ENCODE measurements at regions not wholly inside any gene's neighbourhood (a gene's known extent, or its start where the extent isn't known, plus 50 kb on each side); places are given as distances from the start of the nearest gene placed in this dataset.

DNA sequence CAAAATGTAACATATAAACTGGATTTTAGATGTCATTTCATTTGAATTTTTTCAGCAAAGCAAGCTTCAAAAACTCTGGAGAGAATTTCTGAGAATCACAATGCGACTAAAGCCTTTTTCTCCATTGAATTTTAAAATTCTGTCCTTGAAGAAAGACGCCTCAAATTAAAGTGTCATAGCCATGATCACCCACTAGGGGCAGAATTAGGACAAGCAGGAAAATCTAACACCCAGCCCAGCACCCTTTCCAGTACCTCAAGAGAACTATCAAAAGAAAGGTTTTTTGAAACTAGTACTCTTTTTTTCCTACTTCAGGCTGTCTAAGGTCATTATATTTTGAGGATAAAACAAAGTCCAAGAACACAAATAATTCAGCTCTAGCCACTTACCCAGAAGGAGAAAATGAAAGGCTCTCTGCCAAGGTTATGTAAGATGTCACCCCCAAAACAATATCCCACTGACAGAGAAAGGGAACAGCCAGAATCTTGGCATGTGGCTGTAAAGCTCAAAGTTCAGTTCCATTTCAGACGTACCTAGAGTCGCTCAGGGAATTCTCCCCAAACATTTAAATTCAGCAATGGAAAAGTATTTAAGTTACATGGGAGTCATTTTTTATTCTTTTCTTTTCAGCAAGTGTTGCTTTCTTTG is 299.4 kb downstream of the SNX13 start:
- CTCF ChIA-PET: interaction anchor here (1.0 to 2.3 kb wide), 5 partner anchors 9 to 658 kb away, joined by 3 to 5 read pairs (median 4); no protein-coding TSS in a partner anchor

DNA sequence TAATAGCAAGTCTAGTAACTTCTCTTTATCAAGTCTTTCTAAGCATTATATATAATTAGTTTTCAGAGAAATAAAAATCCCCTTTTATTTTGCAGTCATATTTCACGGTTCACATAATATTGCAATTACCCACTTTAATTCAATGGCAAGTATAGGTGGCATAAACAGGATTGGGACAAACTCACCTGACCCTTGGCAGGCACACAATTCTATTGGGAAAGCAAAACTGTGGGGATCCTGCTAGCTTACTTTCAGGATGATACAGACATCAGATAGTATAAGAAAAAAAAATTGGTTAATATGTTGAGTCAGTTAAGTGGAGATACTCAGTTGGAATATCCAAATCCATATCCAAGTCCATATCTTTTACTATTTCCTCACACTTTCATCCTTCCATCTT is 294.8 kb downstream of the SNX13 start:
- CTCF ChIA-PET: no interaction called here
- Mint-ChIP-seq H3K27me3 (peaks cover 8% of the 10 kb centered on the region), H3K9me3 (no peaks in the 10 kb centered on the region), H3K4me3 (no peak overlapping the region), H3K27ac (no peak overlapping the region), H3K4me1 (ENCODE audit: low read depth) (no peaks in the 10 kb centered on the region), H3K36me3 (ENCODE audit: low read depth) (no peaks in the 10 kb centered on the region)
- ATAC-seq (no peak), DNase-seq (no peak)
- intact Hi-C loops (cut with micrococcal nuclease): loop anchor here (10.0 kb wide), 1 partner anchor 661 kb away; no protein-coding TSS in a partner anchor
- TF ChIP-seq, protein P1, sequence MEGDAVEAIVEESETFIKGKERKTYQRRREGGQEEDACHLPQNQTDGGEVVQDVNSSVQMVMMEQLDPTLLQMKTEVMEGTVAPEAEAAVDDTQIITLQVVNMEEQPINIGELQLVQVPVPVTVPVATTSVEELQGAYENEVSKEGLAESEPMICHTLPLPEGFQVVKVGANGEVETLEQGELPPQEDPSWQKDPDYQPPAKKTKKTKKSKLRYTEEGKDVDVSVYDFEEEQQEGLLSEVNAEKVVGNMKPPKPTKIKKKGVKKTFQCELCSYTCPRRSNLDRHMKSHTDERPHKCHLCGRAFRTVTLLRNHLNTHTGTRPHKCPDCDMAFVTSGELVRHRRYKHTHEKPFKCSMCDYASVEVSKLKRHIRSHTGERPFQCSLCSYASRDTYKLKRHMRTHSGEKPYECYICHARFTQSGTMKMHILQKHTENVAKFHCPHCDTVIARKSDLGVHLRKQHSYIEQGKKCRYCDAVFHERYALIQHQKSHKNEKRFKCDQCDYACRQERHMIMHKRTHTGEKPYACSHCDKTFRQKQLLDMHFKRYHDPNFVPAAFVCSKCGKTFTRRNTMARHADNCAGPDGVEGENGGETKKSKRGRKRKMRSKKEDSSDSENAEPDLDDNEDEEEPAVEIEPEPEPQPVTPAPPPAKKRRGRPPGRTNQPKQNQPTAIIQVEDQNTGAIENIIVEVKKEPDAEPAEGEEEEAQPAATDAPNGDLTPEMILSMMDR (IDR thresholded peaks at IDR 0.05): no peak
- POLR2A ChIA-PET: no interaction called here

More for the DNA sequence above, 299.4 kb downstream of the SNX13 start:
- DNase-seq (peak; percentile 41), ATAC-seq (peak; percentile 51)
- Mint-ChIP-seq H3K27me3 (peaks cover 5% of the 10 kb centered on the region), H3K9me3 (no peaks in the 10 kb centered on the region), H3K4me3 (no peak overlapping the region), H3K4me1 (ENCODE audit: low read depth) (no peaks in the 10 kb centered on the region), H3K36me3 (ENCODE audit: low read depth) (no peaks in the 10 kb centered on the region), H3K27ac (no peak overlapping the region)
- POLR2A ChIA-PET: no interaction called here
- intact Hi-C loops (cut with micrococcal nuclease): loop anchor here (10.0 kb wide), 1 partner anchor 656 kb away; no protein-coding TSS in a partner anchor
- TF ChIP-seq, protein P1 (IDR thresholded peaks at IDR 0.05): peak; percentile 72

DNA sequence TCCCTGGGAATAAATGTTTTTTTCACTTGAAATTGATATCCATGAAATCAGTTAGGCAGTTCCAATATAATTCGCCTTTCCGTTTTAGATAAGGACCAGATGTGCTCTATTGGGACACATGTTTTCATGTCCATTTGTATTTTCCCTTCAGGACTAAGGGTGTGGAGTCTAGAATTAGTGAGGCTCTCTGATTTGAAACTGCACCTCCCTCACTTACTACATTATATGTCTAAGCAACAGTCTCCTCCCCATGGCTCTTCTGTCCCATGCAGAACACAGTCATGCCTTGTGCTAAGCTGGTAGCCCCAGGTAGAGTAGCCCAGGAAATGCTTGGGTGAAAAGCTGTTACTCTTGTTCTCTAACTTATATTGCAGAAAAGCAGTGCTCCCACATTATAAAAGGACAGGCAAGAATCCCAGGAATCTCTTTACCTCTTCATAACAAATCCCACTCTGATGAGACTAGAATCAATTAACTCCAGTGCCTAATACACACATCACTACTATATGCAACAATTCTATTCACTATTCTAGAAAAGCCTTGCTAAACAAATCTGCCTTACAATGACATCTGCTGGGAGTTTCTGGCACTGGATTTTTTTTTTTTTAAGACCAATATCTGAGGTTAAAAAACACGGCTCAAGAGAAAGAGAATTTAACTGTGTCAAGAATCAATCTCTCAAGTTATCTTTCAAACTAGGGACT is 293.9 kb downstream of the SNX13 start:
- H3K27me3 Mint-ChIP-seq: peaks cover 8% of the 10 kb centered on the region
- no peaks in the 10 kb centered on the region for H3K4me1 Mint-ChIP-seq (ENCODE audit: low read depth)
- no peak overlapping the region for H3K4me3 Mint-ChIP-seq
- no peaks in the 10 kb centered on the region for H3K36me3 Mint-ChIP-seq (ENCODE audit: low read depth)
- intact Hi-C loops (cut with micrococcal nuclease): loop anchor here (10.0 kb wide), 1 partner anchor 662 kb away; no protein-coding TSS in a partner anchor
- POLR2A ChIA-PET: no interaction called here
- no peaks in the 10 kb centered on the region for H3K9me3 Mint-ChIP-seq
- no peak overlapping the region for H3K27ac Mint-ChIP-seq
- TF ChIP-seq, protein P1 (IDR thresholded peaks at IDR 0.05): no peak
- CTCF ChIA-PET: interaction anchor here (0.6 to 1.2 kb wide), 2 partner anchors 13 to 663 kb away, joined by 3 read pairs; no protein-coding TSS in a partner anchor
- DNase-seq (no peak), ATAC-seq (no peak)

DNA sequence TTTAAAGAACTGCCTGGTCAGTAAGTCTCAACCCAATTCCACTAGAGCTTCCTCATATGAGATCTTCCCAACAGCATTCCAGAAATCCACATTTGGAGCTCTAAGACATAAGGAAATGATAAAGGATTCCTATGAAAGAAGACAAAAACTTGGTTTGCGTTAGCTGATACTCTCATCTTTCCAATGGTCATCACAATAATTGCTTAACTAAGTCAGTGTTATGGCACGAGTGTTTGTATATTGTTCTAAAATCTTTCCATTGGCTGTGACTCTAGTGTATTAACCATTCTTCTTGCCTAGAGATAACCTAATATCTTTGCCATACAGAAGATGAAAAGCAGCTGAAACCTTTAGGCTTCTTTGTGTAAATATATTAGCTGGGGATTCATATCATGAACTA is 289.0 kb downstream of the SNX13 start:
- ATAC-seq (no peak), DNase-seq (no peak)
- H3K4me3 Mint-ChIP-seq: no peak overlapping the region
- intact Hi-C loops (cut with micrococcal nuclease): no loop called here
- CTCF ChIA-PET: interaction anchor here (1.2 kb wide), 1 partner anchor 12 kb away, joined by 5 read pairs; no protein-coding TSS in a partner anchor
- no peak overlapping the region for H3K27ac Mint-ChIP-seq
- no peaks in the 10 kb centered on the region for H3K4me1 Mint-ChIP-seq (ENCODE audit: low read depth)
- POLR2A ChIA-PET: no interaction called here
- H3K9me3 Mint-ChIP-seq: no peaks in the 10 kb centered on the region
- TF ChIP-seq, protein P1 (IDR thresholded peaks at IDR 0.05): no peak
- peaks cover 9% of the 10 kb centered on the region for H3K27me3 Mint-ChIP-seq
- no peaks in the 10 kb centered on the region for H3K36me3 Mint-ChIP-seq (ENCODE audit: low read depth)

DNA sequence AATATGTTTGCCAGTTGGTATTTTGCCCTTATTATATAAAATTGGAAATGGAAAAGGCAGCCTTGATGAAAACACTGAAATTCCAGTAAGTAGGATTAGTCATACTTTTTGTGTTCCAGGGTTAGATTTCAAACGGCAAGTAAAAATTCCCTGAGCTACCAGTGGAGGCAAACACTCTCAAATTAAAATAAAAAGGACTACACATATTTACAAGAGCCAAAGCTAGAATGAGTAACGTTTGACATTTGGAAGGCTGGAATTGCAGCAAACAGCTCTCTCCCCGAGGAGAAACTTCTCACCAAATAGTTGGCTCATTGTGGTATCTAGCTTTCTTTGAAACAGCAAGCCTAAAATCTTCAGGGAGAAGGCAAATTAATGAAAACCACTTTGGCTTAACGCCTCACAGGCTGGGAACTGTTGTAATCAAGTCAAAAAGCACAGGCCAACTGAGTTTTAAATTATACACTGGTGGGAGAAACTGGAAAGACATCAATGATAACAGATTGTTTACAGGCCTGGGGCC is 288.4 kb downstream of the SNX13 start:
- DNase-seq (no peak), ATAC-seq (no peak)
- peaks cover 9% of the 10 kb centered on the region for H3K27me3 Mint-ChIP-seq
- H3K36me3 Mint-ChIP-seq (ENCODE audit: low read depth): no peaks in the 10 kb centered on the region
- H3K4me3 Mint-ChIP-seq: no peak overlapping the region
- POLR2A ChIA-PET: no interaction called here
- no peaks in the 10 kb centered on the region for H3K9me3 Mint-ChIP-seq
- intact Hi-C loops (cut with micrococcal nuclease): no loop called here
- H3K27ac Mint-ChIP-seq: no peak overlapping the region
- CTCF ChIA-PET: no interaction called here
- TF ChIP-seq, protein P1 (IDR thresholded peaks at IDR 0.05): no peak
- H3K4me1 Mint-ChIP-seq (ENCODE audit: low read depth): no peaks in the 10 kb centered on the region
